Activated naive CD4-positive, alpha-beta T cell treated with anti-CD3 and anti-CD28 coated beads, Interleukin-2, amount 50 U/mL, for 72 hours (primary cell): ENCODE measurements at regions not wholly inside any gene's neighbourhood (a gene's known extent, or its start where the extent isn't known, plus 50 kb on each side); places are given as distances from the start of the nearest gene placed in this dataset.

Experiments used
- ATAC-seq, 2 donors: fragments of 150-1000 bp; cut with Tn5 transposase; 2 replicates each; pipeline ENCODE4 v1.10.0; 2021; ENCODE audit warnings: mild to moderate bottlenecking in 2 of 2, moderate library complexity in 2 of 2
- DNase-seq, 2 donors: peaks; one replicate each; pipeline ENCODE4 v3.0.0; 2021 to 2022; ENCODE audit warnings: low spot score in 2 of 2
- H3K27ac Mint-ChIP-seq, 2 donors: one replicate each; pipeline ENCODE4 v1.8.0; 2022; ENCODE audit warnings: mild to moderate bottlenecking in 2 of 2, mixed read lengths in 2 of 2
- H3K36me3 Mint-ChIP-seq, 2 donors: one replicate each; pipeline ENCODE4 v1.8.0; 2022; ENCODE audit warnings: mixed read lengths in 2 of 2
- H3K9me3 Mint-ChIP-seq, 2 donors: one replicate each; pipeline ENCODE4 v1.8.0; 2022; ENCODE audit warnings: mixed read lengths in 2 of 2

DNA sequence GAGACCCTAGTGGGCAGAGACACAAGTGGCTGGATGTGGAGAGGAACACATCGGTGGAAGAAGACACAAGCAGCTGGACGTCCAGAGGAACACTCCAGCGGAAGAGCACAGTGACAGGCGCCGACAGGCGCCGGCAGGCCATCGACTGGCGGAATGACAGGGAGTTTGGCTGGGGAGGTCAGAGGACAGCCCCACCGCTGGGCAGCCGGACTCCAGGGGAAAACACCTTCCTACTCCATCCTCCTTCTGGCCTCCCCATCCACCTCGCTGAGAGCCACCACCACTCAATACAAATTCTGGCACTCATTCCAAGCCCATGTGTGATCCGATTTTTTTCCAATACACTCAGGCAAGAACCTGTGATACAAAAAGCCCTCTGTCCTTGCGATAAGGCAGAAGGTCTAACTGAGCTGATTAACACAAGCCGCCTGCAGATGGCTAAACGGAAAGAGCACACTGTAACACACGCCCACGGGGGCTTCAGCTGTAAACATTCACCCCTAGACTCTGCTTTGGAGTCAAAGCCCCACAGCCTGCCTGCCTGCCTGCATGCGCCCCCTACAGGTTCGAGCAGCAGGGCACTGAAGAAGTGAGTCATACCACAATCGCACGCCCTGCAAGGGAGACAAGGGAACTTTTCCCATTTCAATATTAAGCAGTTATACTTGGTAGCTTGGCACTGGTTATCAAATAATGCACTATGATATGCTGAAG lies 50.2 kb upstream of the LRP1B start:
- no peak overlapping the region for H3K27ac Mint-ChIP-seq
- no peak for ATAC-seq
- peaks cover 0 to 4% of the 10 kb centered on the region in 2 donors for H3K36me3 Mint-ChIP-seq
- DNase-seq: no peak
- H3K9me3 Mint-ChIP-seq: peaks cover 4 to 10% of the 10 kb centered on the region in 2 donors
